GM18499 (cell line): ENCODE measurements at regions not wholly inside any gene's neighbourhood (a gene's known extent, or its start where the extent isn't known, plus 50 kb on each side); places are given as distances from the start of the nearest gene placed in this dataset.
"Not testable (repeated sequence)": the region's sequence is repeated elsewhere in the genome, so short reads cannot be mapped to it uniquely, and the experiment has no call there.

Source experiments
- ATAC-seq: cut with Tn5 transposase; IDR thresholded peaks from one replicate; pipeline ENCODE4 v1.9.1; 2021; ENCODE audit warnings: moderate number of reproducible peaks; ENCODE audit not compliant: insufficient read depth, unreplicated experiment

GRCh38 chr13:61664801-61665705, 249.4 kb upstream of the PCDH20 start:
- no peak for ATAC-seq

GRCh38 chr13:61654481-61654880, 238.8 kb upstream of the PCDH20 start:
- ATAC-seq = no peak

- no peak for ATAC-seq
Observed at GRCh38 chr13:61648547-61648946, 232.9 kb upstream of the PCDH20 start.

GRCh38 chr13:61612192-61612591, 196.5 kb upstream of the PCDH20 start:
- ATAC-seq = no peak

GRCh38 chr13:61608138-61608537, 192.5 kb upstream of the PCDH20 start:
- no peak for ATAC-seq

- ATAC-seq = no peak
Observed at GRCh38 chr13:61600360-61601033, 184.8 kb upstream of the PCDH20 start.

GRCh38 chr13:61592489-61592888, 176.8 kb upstream of the PCDH20 start:
- ATAC-seq = no peak

GRCh38 chr13:61575973-61576372, 160.3 kb upstream of the PCDH20 start:
- ATAC-seq = no peak

- ATAC-seq = no peak
Observed at GRCh38 chr13:61563645-61564044, 148.0 kb upstream of the PCDH20 start.

- no peak for ATAC-seq
Observed at GRCh38 chr13:61546911-61547310, 131.3 kb upstream of the PCDH20 start.

- no peak for ATAC-seq
Observed at GRCh38 chr13:61546413-61546812, 130.8 kb upstream of the PCDH20 start.

- no peak for ATAC-seq
Observed at GRCh38 chr13:61536433-61536832, 120.8 kb upstream of the PCDH20 start.

- no peak for ATAC-seq
Observed at GRCh38 chr13:61531383-61532065, 115.9 kb upstream of the PCDH20 start.

- ATAC-seq = not testable (repeated sequence)
Observed at GRCh38 chr13:61519214-61519613, 103.6 kb upstream of the PCDH20 start.

- ATAC-seq = no peak
Observed at GRCh38 chr13:61508936-61509335, 93.3 kb upstream of the PCDH20 start.

- ATAC-seq = no peak
Observed at GRCh38 chr13:61500176-61500575, 84.5 kb upstream of the PCDH20 start.

- no peak for ATAC-seq
Observed at GRCh38 chr13:61495648-61496047, 80.0 kb upstream of the PCDH20 start.

- ATAC-seq = not testable (repeated sequence)
Observed at GRCh38 chr13:61493556-61493955, 77.9 kb upstream of the PCDH20 start.

GRCh38 chr13:61486496-61486895, 70.8 kb upstream of the PCDH20 start:
- no peak for ATAC-seq

GRCh38 chr13:61485128-61485765, 69.6 kb upstream of the PCDH20 start:
- no peak for ATAC-seq

GRCh38 chr13:61477619-61478018, 62.0 kb upstream of the PCDH20 start:
- no peak for ATAC-seq
